ENCODE measurements at regions not wholly inside any gene's neighbourhood (a gene's known extent, or its start where the extent isn't known, plus 50 kb on each side); places are given as distances from the start of the nearest gene placed in this dataset.

DNA sequence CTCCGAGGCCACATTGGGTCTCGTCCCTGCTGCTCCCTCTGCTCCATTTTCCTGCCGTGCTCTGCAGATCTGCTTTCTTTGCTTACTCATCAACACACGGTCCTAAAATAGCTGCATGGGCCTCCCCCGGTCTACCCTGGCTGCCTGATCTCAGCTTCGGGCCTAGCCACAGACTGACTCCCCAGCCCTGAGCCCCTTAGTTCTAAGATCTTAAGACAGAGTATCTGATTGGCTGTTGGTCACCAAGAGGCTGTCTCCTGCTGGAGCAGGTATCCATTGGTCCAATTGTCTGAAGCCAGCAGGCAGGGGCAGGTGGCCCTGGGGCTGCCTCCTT lies 53.7 kb upstream of the NECTIN1 start:
- intact Hi-C loops (cut with DNase I) = no loop called here
- 54 to 86% methylated on average over 6 of the region's 6 CpGs for WGBS, 2 donors
- H3K4me1 ChIP-seq = no peaks in the 10 kb centered on the region

DNA sequence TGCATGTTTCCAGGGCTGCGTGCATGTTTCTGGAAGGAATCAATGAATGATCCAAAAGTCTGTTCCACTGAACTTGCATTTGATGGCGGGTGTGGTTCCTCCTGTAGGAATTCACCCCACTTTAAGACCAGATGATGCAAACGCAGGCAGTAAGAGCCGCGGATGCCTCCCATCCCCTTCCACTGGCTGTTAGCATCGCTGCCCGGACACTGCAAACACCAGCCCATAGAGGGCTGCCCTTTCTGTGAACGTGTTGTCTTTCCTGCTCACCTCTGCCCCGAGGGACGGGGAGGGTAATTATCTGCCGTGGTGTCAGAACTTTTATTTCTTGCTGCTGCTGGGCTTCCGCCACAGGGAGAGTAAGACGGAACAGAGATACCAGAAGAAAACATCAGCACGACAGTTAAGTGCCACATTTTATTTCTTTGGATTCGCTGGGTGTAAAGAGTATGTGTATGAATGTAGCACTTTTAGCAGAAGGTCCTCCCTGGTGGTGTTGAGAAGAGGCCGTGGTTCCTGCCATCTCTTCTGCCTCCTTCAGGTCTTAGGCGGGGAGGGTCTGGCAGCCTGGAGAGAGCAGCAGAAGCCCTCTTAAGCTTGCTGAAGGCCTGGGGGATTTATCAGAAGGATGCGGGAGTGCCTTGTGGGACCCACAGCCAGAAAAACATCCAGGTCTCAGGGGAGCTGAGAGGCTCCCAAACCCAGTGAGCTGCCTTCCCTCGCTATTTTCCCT lies 53.2 kb upstream of the NECTIN1 start:
- intact Hi-C loops (cut with DNase I) = no loop called here
- H3K9me3 ChIP-seq = peaks cover 0 to 2% (median 0%) of the 10 kb centered on the region in 4 donors
- no peak overlapping the region for H3K27ac ChIP-seq
- H3K36me3 ChIP-seq = no peaks in the 10 kb centered on the region
- TF ChIP-seq POLR2A (IDR thresholded peaks at IDR 0.05) = no peak
- H3K4me1 ChIP-seq = no peaks in the 10 kb centered on the region
- H3K27me3 ChIP-seq = peaks cover 0 to 3% (median 0%) of the 10 kb centered on the region in 3 donors
- no peak for DNase-seq
- WGBS, 2 donors = 73 to 78% methylated on average over 19 of the region's 19 CpGs
- H3K4me3 ChIP-seq = no peak overlapping the region

More for the DNA sequence above, 53.7 kb upstream of the NECTIN1 start:
- TF ChIP-seq, protein P1, sequence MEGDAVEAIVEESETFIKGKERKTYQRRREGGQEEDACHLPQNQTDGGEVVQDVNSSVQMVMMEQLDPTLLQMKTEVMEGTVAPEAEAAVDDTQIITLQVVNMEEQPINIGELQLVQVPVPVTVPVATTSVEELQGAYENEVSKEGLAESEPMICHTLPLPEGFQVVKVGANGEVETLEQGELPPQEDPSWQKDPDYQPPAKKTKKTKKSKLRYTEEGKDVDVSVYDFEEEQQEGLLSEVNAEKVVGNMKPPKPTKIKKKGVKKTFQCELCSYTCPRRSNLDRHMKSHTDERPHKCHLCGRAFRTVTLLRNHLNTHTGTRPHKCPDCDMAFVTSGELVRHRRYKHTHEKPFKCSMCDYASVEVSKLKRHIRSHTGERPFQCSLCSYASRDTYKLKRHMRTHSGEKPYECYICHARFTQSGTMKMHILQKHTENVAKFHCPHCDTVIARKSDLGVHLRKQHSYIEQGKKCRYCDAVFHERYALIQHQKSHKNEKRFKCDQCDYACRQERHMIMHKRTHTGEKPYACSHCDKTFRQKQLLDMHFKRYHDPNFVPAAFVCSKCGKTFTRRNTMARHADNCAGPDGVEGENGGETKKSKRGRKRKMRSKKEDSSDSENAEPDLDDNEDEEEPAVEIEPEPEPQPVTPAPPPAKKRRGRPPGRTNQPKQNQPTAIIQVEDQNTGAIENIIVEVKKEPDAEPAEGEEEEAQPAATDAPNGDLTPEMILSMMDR (IDR thresholded peaks at IDR 0.05) = no peak
- TF ChIP-seq POLR2AphosphoS5 (IDR thresholded peaks at IDR 0.05) (no peak), POLR2A (IDR thresholded peaks at IDR 0.05) (no peak), EP300 (IDR thresholded peaks at IDR 0.05) (no peak)
- no peaks in the 10 kb centered on the region for H3K36me3 ChIP-seq
- DNase-seq = no peak
- H3K27ac ChIP-seq = no peak overlapping the region
- no peak overlapping the region for H3K4me3 ChIP-seq
- H3K9me3 ChIP-seq = peaks cover 0 to 2% (median 0%) of the 10 kb centered on the region in 4 donors
- H3K27me3 ChIP-seq = peaks cover 0 to 3% (median 0%) of the 10 kb centered on the region in 3 donors

DNA sequence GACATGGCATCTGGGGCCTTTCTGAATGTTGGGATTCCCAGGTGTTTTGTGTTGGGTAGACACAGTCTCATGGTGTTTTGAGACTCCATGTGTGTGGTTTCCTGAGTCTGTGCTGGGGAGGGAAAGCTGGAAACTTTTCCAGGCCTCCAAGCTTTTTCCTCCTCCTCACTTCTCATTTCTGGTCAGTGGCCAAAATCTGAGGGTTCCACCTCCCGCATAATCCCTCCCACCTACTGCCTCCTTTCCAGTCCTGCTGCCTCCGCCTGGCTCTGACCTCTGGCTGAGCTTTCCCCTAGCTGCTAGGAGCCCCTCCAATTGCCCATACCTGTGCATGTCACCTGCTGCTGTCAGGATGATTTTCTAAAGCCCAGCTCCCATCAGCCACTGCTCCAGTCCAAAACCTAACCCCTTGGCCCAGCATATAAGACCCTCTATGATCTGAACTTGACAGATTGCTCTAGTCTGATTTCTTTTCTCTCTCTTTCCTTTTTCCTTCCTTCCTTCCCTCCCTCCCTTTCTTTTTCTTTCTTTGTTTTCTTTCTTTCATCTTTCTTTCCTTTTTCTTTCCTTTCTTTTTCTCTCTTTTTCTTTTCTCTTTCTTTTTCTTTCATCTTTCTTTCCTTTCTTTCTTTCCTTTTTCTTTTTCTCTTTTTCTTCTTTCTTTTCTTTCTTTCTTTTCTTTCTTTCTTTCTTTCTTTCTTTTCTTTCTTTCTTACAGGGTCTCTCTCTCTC lies 51.4 kb upstream of the NECTIN1 start:
- no peaks in the 10 kb centered on the region for H3K36me3 ChIP-seq
- H3K27ac ChIP-seq = no peak overlapping the region
- TF ChIP-seq EP300 (IDR thresholded peaks at IDR 0.05) = no peak
- TF ChIP-seq, protein P1 (IDR thresholded peaks at IDR 0.05) = no peak
- TF ChIP-seq POLR2AphosphoS5 (IDR thresholded peaks at IDR 0.05) = no peak
- no peak for TF ChIP-seq POLR2A (IDR thresholded peaks at IDR 0.05)
- no peak overlapping the region for H3K4me3 ChIP-seq
- DNase-seq = no peak
- WGBS, 2 donors = 19 to 66% methylated on average over 2 of the region's 2 CpGs
- H3K27me3 ChIP-seq = no peaks in the 10 kb centered on the region
- intact Hi-C loops (cut with DNase I) = no loop called here
- peaks cover 0 to 2% (median 0%) of the 10 kb centered on the region in 4 donors for H3K9me3 ChIP-seq
- H3K4me1 ChIP-seq = no peaks in the 10 kb centered on the region

DNA sequence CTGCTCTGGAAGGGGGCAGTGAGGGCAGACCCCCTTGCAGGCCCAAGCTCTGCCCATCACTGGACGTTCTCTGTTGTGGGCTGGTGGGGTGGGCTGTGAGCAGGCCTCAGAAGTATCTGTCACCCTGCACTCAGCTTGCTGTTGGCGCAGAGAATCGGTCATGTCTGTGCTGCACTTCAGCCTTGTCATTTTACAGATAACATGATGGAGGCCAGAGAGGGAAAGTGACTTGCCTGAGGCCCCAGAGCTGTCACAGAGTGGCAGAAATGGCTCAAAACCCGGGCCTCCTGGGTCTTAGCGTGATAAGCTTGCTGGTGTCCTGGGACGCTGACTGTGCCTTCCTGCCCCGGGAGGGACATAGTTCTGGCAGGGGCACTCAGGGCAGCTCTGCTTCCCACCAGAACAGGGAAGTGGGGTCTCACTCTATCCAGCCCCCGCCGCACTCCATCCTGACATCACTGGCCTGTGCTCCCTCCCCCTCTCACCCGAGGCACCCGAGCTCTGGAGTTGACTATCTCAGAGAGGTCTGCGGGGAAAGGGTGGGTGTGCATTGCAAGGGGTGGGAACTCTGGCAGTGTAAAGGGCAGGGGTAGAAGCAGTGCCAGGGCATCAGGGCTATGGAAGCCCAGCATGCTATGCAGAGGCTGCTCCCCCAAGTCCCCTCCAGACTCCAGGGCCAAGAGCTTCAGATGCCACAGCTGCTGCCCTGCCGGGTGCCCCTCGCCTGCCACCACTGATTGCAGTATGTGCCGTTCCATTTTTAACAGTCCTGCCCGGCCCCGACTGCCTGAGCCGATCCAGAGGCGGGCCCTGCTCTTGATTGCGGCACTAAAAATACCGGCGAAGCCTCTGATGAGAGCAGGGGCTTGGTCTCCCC lies 50.4 kb upstream of the NECTIN1 start:
- TF ChIP-seq POLR2AphosphoS5 (IDR thresholded peaks at IDR 0.05) (no peak), EP300 (IDR thresholded peaks at IDR 0.05) (no peak), POLR2A (IDR thresholded peaks at IDR 0.05) (no peak)
- TF ChIP-seq, protein P1 (IDR thresholded peaks at IDR 0.05) = no peak

More for the DNA sequence above, 50.4 kb upstream of the NECTIN1 start:
- intact Hi-C loops (cut with DNase I) = no loop called here
- H3K4me3 ChIP-seq = no peak overlapping the region
- H3K27ac ChIP-seq = no peak overlapping the region
- no peaks in the 10 kb centered on the region for H3K4me1 ChIP-seq
- no peaks in the 10 kb centered on the region for H3K36me3 ChIP-seq
- no peak for DNase-seq
- WGBS, 2 donors = 34 to 51% methylated on average over 22 of the region's 22 CpGs
- peaks cover 0 to 2% (median 0%) of the 10 kb centered on the region in 4 donors for H3K9me3 ChIP-seq
- peaks cover 0 to 3% (median 0%) of the 10 kb centered on the region in 3 donors for H3K27me3 ChIP-seq
